ENCODE measurements at regions not wholly inside any gene's neighbourhood (a gene's known extent, or its start where the extent isn't known, plus 50 kb on each side); places are given as distances from the start of the nearest gene placed in this dataset.

GRCh38 chr6:92538926-92539325, 880.4 kb downstream of the EPHA7 start:
- H3K36me3 ChIP-seq (ENCODE audit: control insufficient read depth, insufficient read depth, low read length), result no peaks in the 10 kb centered on the region
- Mint-ChIP-seq H3K9me3 (ENCODE audit: unreplicated experiment) (no peaks in the 10 kb centered on the region), H3K4me3 (ENCODE audit: unreplicated experiment) (no peak overlapping the region), H3K27ac (ENCODE audit: unreplicated experiment) (no peak overlapping the region), H3K4me1 (ENCODE audit: low read depth, unreplicated experiment) (no peaks in the 10 kb centered on the region), H3K36me3 (ENCODE audit: insufficient read depth, unreplicated experiment) (no peaks in the 10 kb centered on the region), H3K27me3 (ENCODE audit: insufficient read depth, unreplicated experiment) (peaks cover 8% of the 10 kb centered on the region)
- intact Hi-C loops (cut with micrococcal nuclease; ENCODE audit: unreplicated experiment), result no loop called here
- no peak for DNase-seq
- TF ChIP-seq CTCF (IDR thresholded peaks at IDR 0.05; ENCODE audit: insufficient read depth in 1 of 2, low read depth in 1 of 2, low read length in 1 of 2, severe bottlenecking in 1 of 2, unreplicated experiment in 1 of 2), result no peak
- no peak overlapping the region for H3K4me3 ChIP-seq (ENCODE audit: low read depth, low read length)
- H3K4me1 ChIP-seq, result no peaks in the 10 kb centered on the region
- POLR2A ChIA-PET, result no interaction called here
- no peaks in the 10 kb centered on the region for H3K9me3 ChIP-seq
- BruUV-seq (replicated peaks), result no TSS peak
- no peaks in the 10 kb centered on the region for H3K27me3 ChIP-seq (replicated peaks; ENCODE audit: control insufficient read depth, insufficient read depth, low read length)
- CTCF ChIA-PET, result no interaction called here

- no peaks in the 10 kb centered on the region for H3K4me1 Mint-ChIP-seq (ENCODE audit: low read depth, unreplicated experiment)
- Histone ChIP-seq H3K36me3 (ENCODE audit: control insufficient read depth, insufficient read depth, low read length) (no peaks in the 10 kb centered on the region), H3K4me3 (ENCODE audit: low read depth, low read length) (no peak overlapping the region), H3K9me3 (no peaks in the 10 kb centered on the region), H3K27me3 (replicated peaks; ENCODE audit: control insufficient read depth, insufficient read depth, low read length) (no peaks in the 10 kb centered on the region), H3K4me1 (no peaks in the 10 kb centered on the region)
- no peak for TF ChIP-seq CTCF (IDR thresholded peaks at IDR 0.05; ENCODE audit: insufficient read depth in 1 of 2, low read depth in 1 of 2, low read length in 1 of 2, severe bottlenecking in 1 of 2, unreplicated experiment in 1 of 2)
- BruUV-seq (replicated peaks), result no TSS peak
- no peak for DNase-seq
- H3K4me3 Mint-ChIP-seq (ENCODE audit: unreplicated experiment), result no peak overlapping the region
- no peaks in the 10 kb centered on the region for H3K36me3 Mint-ChIP-seq (ENCODE audit: insufficient read depth, unreplicated experiment)
- CTCF ChIA-PET, result no interaction called here
- POLR2A ChIA-PET, result no interaction called here
- H3K27me3 Mint-ChIP-seq (ENCODE audit: insufficient read depth, unreplicated experiment), result peaks cover 8% of the 10 kb centered on the region
- intact Hi-C loops (cut with micrococcal nuclease; ENCODE audit: unreplicated experiment), result no loop called here
- no peak overlapping the region for H3K27ac Mint-ChIP-seq (ENCODE audit: unreplicated experiment)
- H3K9me3 Mint-ChIP-seq (ENCODE audit: unreplicated experiment), result no peaks in the 10 kb centered on the region
Observed at GRCh38 chr6:92538275-92538674, 881.1 kb downstream of the EPHA7 start.

GRCh38 chr6:92534109-92534508, 885.2 kb downstream of the EPHA7 start:
- no peaks in the 10 kb centered on the region for H3K27me3 ChIP-seq (replicated peaks; ENCODE audit: control insufficient read depth, insufficient read depth, low read length)
- no peaks in the 10 kb centered on the region for H3K36me3 ChIP-seq (ENCODE audit: control insufficient read depth, insufficient read depth, low read length)
- Mint-ChIP-seq H3K9me3 (ENCODE audit: unreplicated experiment) (no peaks in the 10 kb centered on the region), H3K27ac (ENCODE audit: unreplicated experiment) (no peak overlapping the region), H3K4me3 (ENCODE audit: unreplicated experiment) (no peak overlapping the region), H3K4me1 (ENCODE audit: low read depth, unreplicated experiment) (no peaks in the 10 kb centered on the region), H3K36me3 (ENCODE audit: insufficient read depth, unreplicated experiment) (no peaks in the 10 kb centered on the region), H3K27me3 (ENCODE audit: insufficient read depth, unreplicated experiment) (peaks cover 6% of the 10 kb centered on the region)
- intact Hi-C loops (cut with micrococcal nuclease; ENCODE audit: unreplicated experiment), result no loop called here
- no peak for DNase-seq
- no peak for TF ChIP-seq CTCF (IDR thresholded peaks at IDR 0.05; ENCODE audit: insufficient read depth in 1 of 2, low read depth in 1 of 2, low read length in 1 of 2, severe bottlenecking in 1 of 2, unreplicated experiment in 1 of 2)
- BruUV-seq (replicated peaks), result no TSS peak
- H3K9me3 ChIP-seq, result no peaks in the 10 kb centered on the region
- ChIA-PET POLR2A (no interaction called here), CTCF (no interaction called here)
- no peaks in the 10 kb centered on the region for H3K4me1 ChIP-seq
- H3K4me3 ChIP-seq (ENCODE audit: low read depth, low read length), result no peak overlapping the region

Measured in Caco-2 (cell line).